HG02610 (cell line): ENCODE measurements at regions not wholly inside any gene's neighbourhood (a gene's known extent, or its start where the extent isn't known, plus 50 kb on each side); places are given as distances from the start of the nearest gene placed in this dataset.

Experiments used
- ATAC-seq: cut with Tn5 transposase; IDR thresholded peaks from one replicate; pipeline ENCODE4 v1.9.1; 2021; ENCODE audit warnings: mild to moderate bottlenecking, moderate library complexity; ENCODE audit not compliant: unreplicated experiment

- no peak for ATAC-seq
Observed at GRCh38 chr16:74183601-74184360, 112.8 kb upstream of the PSMD7 start.

GRCh38 chr16:74169687-74170376 is 126.8 kb upstream of the PSMD7 start:
- ATAC-seq: no peak

- no peak for ATAC-seq
Observed at GRCh38 chr16:74169066-74169465, 127.5 kb upstream of the PSMD7 start.

GRCh38 chr16:74168445-74168844 is 128.2 kb upstream of the PSMD7 start:
- no peak for ATAC-seq

- ATAC-seq: no peak
Observed at GRCh38 chr16:74166456-74166855, 130.2 kb upstream of the PSMD7 start.

GRCh38 chr16:74165566-74166080 is 131.0 kb upstream of the PSMD7 start:
- ATAC-seq: no peak

GRCh38 chr16:74160759-74161158 is 135.9 kb upstream of the PSMD7 start:
- ATAC-seq: no peak

- ATAC-seq: no peak
Observed at GRCh38 chr16:74153773-74154172, 142.8 kb upstream of the PSMD7 start.

GRCh38 chr16:74146643-74147042 is 150.0 kb upstream of the PSMD7 start:
- ATAC-seq: no peak

GRCh38 chr16:74143171-74143570 is 153.4 kb upstream of the PSMD7 start:
- no peak for ATAC-seq

GRCh38 chr16:74141015-74141414 is 155.6 kb upstream of the PSMD7 start:
- no peak for ATAC-seq

GRCh38 chr16:74140557-74140956 is 156.1 kb upstream of the PSMD7 start:
- ATAC-seq: no peak

GRCh38 chr16:74123826-74124225 is 172.8 kb upstream of the PSMD7 start:
- ATAC-seq: no peak

- no peak for ATAC-seq
Observed at GRCh38 chr16:74123195-74123594, 173.4 kb upstream of the PSMD7 start.

GRCh38 chr16:74117798-74118197 is 178.8 kb upstream of the PSMD7 start:
- no peak for ATAC-seq

- no peak for ATAC-seq
Observed at GRCh38 chr16:74113545-74113944, 183.1 kb upstream of the PSMD7 start.

- no peak for ATAC-seq
Observed at GRCh38 chr16:74111456-74111982, 185.1 kb upstream of the PSMD7 start.

- peak; percentile 49 for ATAC-seq
Observed at GRCh38 chr16:74107795-74108610, 188.6 kb upstream of the PSMD7 start.

GRCh38 chr16:74104022-74104421 is 192.6 kb upstream of the PSMD7 start:
- ATAC-seq: no peak

- no peak for ATAC-seq
Observed at GRCh38 chr16:74101379-74102137, 195.1 kb upstream of the PSMD7 start.
